H9 (cell line): ENCODE measurements at regions not wholly inside any gene's neighbourhood (a gene's known extent, or its start where the extent isn't known, plus 50 kb on each side); places are given as distances from the start of the nearest gene placed in this dataset.

ENCODE experiments used
- DNase-seq: peaks from one replicate; pipeline ENCODE4 v3.0.0-alpha.2; 2017
- H2AFZ ChIP-seq: one replicate; pipeline ENCODE4 v1.6.1; 2013; ENCODE audit warnings: mild to moderate bottlenecking, low read length, control low read depth, moderate library complexity
- H2AK5ac ChIP-seq: 2 replicates; pipeline ENCODE4 v1.6.1; 2013; ENCODE audit warnings: low read length, control low read depth, mixed read lengths; ENCODE audit not compliant: insufficient read length
- H2BK120ac ChIP-seq: one replicate; pipeline ENCODE4 v1.6.1; 2013; ENCODE audit warnings: low read depth, mild to moderate bottlenecking, low read length, control low read depth, inconsistent platforms; ENCODE audit not compliant: poor library complexity, severe bottlenecking
- H2BK12ac ChIP-seq: 2 replicates; pipeline ENCODE4 v1.6.1; 2013; ENCODE audit warnings: low read length, control low read depth, mixed read lengths, low read depth; ENCODE audit not compliant: insufficient read length
- H2BK15ac ChIP-seq: 2 replicates; pipeline ENCODE4 v1.6.1; 2013; ENCODE audit warnings: low read depth, low read length, control low read depth
- H2BK20ac ChIP-seq: one replicate; pipeline ENCODE4 v1.6.1; 2013; ENCODE audit warnings: low read depth, mild to moderate bottlenecking, low read length, control low read depth, inconsistent platforms; ENCODE audit not compliant: poor library complexity, severe bottlenecking
- H2BK5ac ChIP-seq: 2 replicates; pipeline ENCODE4 v1.6.1; 2013; ENCODE audit warnings: low read length, control low read depth, mixed read lengths; ENCODE audit not compliant: insufficient read length
- H3K14ac ChIP-seq: 2 replicates; pipeline ENCODE4 v1.6.1; 2013; ENCODE audit warnings: low read length, control low read depth; ENCODE audit not compliant: insufficient read depth
- H3K18ac ChIP-seq: 2 replicates; pipeline ENCODE4 v1.6.1; 2013; ENCODE audit warnings: low read depth, mild to moderate bottlenecking, mixed read lengths, low read length, control low read depth; ENCODE audit not compliant: insufficient read length
- H3K23ac ChIP-seq: 2 replicates; pipeline ENCODE4 v1.6.1; 2013; ENCODE audit warnings: low read length, control low read depth, mixed read lengths, low read depth; ENCODE audit not compliant: insufficient read length
- H3K23me2 ChIP-seq: 2 replicates; pipeline ENCODE4 v1.6.1; 2013; ENCODE audit warnings: low read depth, mild to moderate bottlenecking, mixed read lengths, low read length, control low read depth; ENCODE audit not compliant: insufficient read length, poor library complexity, severe bottlenecking
- H3K27ac ChIP-seq: 2 replicates; pipeline ENCODE4 v1.5.1; 2013; ENCODE audit warnings: low read length, control low read depth, mixed read lengths, low read depth; ENCODE audit not compliant: insufficient read length
- H3K27me3 ChIP-seq: 2 replicates; pipeline ENCODE4 v1.6.1; 2013; ENCODE audit warnings: low read length, control low read depth, inconsistent platforms; ENCODE audit not compliant: insufficient read depth
- H3K4ac ChIP-seq: 2 replicates; pipeline ENCODE4 v1.6.1; 2013; ENCODE audit warnings: low read depth, mild to moderate bottlenecking, control low read depth, inconsistent platforms, low read length, moderate library complexity
- H3K4me1 ChIP-seq: 2 replicates; pipeline ENCODE4 v1.6.1; 2013; ENCODE audit warnings: low read length, control low read depth, inconsistent platforms; ENCODE audit not compliant: insufficient read depth
- H3K4me2 ChIP-seq: 2 replicates; pipeline ENCODE4 v1.6.1; 2013; ENCODE audit warnings: low read length, control low read depth, mixed read lengths; ENCODE audit not compliant: insufficient read length, insufficient read depth
- H3K56ac ChIP-seq: 2 replicates; pipeline ENCODE4 v1.6.1; 2013; ENCODE audit warnings: low read depth, mild to moderate bottlenecking, mixed read lengths, low read length, control low read depth; ENCODE audit not compliant: insufficient read length
- H3K79me1 ChIP-seq: 2 replicates; pipeline ENCODE4 v1.6.1; 2013; ENCODE audit warnings: low read depth, mild to moderate bottlenecking, moderate library complexity, low read length, control low read depth, inconsistent platforms; ENCODE audit not compliant: insufficient read depth, poor library complexity, severe bottlenecking
- H3K79me2 ChIP-seq: 2 replicates; pipeline ENCODE4 v1.6.1; 2013; ENCODE audit warnings: low read length, control low read depth, inconsistent platforms; ENCODE audit not compliant: insufficient read depth
- H3K9ac ChIP-seq: 2 replicates; pipeline ENCODE4 v1.6.1; 2013; ENCODE audit warnings: low read length, control low read depth, mixed read lengths; ENCODE audit not compliant: insufficient read length; ENCODE audit errors: extremely low read depth
- H3K9me3 ChIP-seq: one replicate; pipeline ENCODE4 v1.6.1; 2013; ENCODE audit warnings: low read depth, low read length, inconsistent platforms; ENCODE audit not compliant: control insufficient read depth
- H3T11ph ChIP-seq: one replicate; pipeline ENCODE4 v1.6.1; 2013; ENCODE audit warnings: mild to moderate bottlenecking, low read length, control low read depth, inconsistent platforms
- H4K20me1 ChIP-seq: one replicate; pipeline ENCODE4 v1.6.1; 2013; ENCODE audit not compliant: control insufficient read depth, insufficient read length, insufficient read depth
- H4K5ac ChIP-seq: 2 replicates; pipeline ENCODE4 v1.6.1; 2013; ENCODE audit warnings: low read depth, mild to moderate bottlenecking, mixed read lengths, low read length, control low read depth; ENCODE audit not compliant: insufficient read length
- H4K8ac ChIP-seq: replicated peaks from 2 replicates; pipeline ENCODE4 v1.6.1; 2013; ENCODE audit warnings: low read length, control low read depth, mixed read lengths, low read depth; ENCODE audit not compliant: insufficient read length
- H4K91ac ChIP-seq: 2 replicates; pipeline ENCODE4 v1.6.1; 2013; ENCODE audit warnings: low read depth, mild to moderate bottlenecking, moderate library complexity, mixed read lengths, low read length, control low read depth; ENCODE audit not compliant: insufficient read length
- H3K27ac Mint-ChIP-seq, 3 experiments: 2 replicates in 2 of 3; 3 replicates in 1 of 3; pipeline ENCODE4 v1.8.0; 2020 to 2021; ENCODE audit warnings: mixed read lengths in 3 of 3, mild to moderate bottlenecking in 1 of 3, moderate library complexity in 1 of 3
- H3K27me3 Mint-ChIP-seq: 2 replicates; pipeline ENCODE4 v1.8.0; 2021; ENCODE audit warnings: low read depth, mild to moderate bottlenecking, moderate library complexity, mixed read lengths
- H3K36me3 Mint-ChIP-seq, 3 experiments: 2 replicates in 2 of 3; 3 replicates in 1 of 3; pipeline ENCODE4 v1.8.0; 2020 to 2021; ENCODE audit warnings: low read depth in 3 of 3, mixed read lengths in 3 of 3; ENCODE audit not compliant: insufficient read depth in 1 of 3
- H3K4me1 Mint-ChIP-seq, 2 experiments: 2 replicates each; pipeline ENCODE4 v1.8.0; 2020; ENCODE audit warnings: mixed read lengths in 2 of 2
- H3K4me3 Mint-ChIP-seq, 2 experiments: 2 replicates in 1 of 2; 3 replicates in 1 of 2; pipeline ENCODE4 v1.8.0; 2020 to 2021; ENCODE audit warnings: mild to moderate bottlenecking in 2 of 2, mixed read lengths in 2 of 2, moderate library complexity in 1 of 2
- H3K9me3 Mint-ChIP-seq, 2 experiments: 2 replicates in 1 of 2; 3 replicates in 1 of 2; pipeline ENCODE4 v1.8.0; 2020; ENCODE audit warnings: mild to moderate bottlenecking in 2 of 2, mixed read lengths in 2 of 2, moderate library complexity in 1 of 2
- CTCF ChIP-seq: fragments of 200-600 bp; sonication (generic); conservative IDR thresholded peaks from 3 replicates; pipeline ENCODE4 v1.8.0; 2021; ENCODE audit warnings: antibody characterized with exemption, mild to moderate bottlenecking

GRCh38 chr6:47427680-47428079 lies 49.9 kb upstream of the CD2AP start:
- Histone ChIP-seq H3K4me1 (no peaks in the 10 kb centered on the region; the same call in 1 of the 2 replicates), H3K4ac (no peak overlapping the region), H2BK20ac (no peak overlapping the region), H3K14ac (no peak overlapping the region), H3K27ac (no peak overlapping the region), H2AFZ (no peak overlapping the region), H2BK5ac (no peak overlapping the region), H2BK120ac (no peak overlapping the region), H2BK12ac (no peak overlapping the region), H3K23me2 (no peaks in the 10 kb centered on the region), H3T11ph (no peak overlapping the region), H2BK15ac (no peak overlapping the region), H4K91ac (no peak overlapping the region), H3K27me3 (no peaks in the 10 kb centered on the region), H3K79me1 (no peaks in the 10 kb centered on the region), H4K5ac (no peak overlapping the region), H4K8ac (no peak overlapping the region), H3K23ac (no peak overlapping the region), H3K18ac (no peak overlapping the region), H3K9ac (no peak overlapping the region), H3K79me2 (no peaks in the 10 kb centered on the region), H3K56ac (no peak overlapping the region), H2AK5ac (no peak overlapping the region), H3K9me3 (no peaks in the 10 kb centered on the region), H4K20me1 (no peaks in the 10 kb centered on the region), H3K4me2 (no peak overlapping the region)
- Mint-ChIP-seq H3K36me3 (peaks cover 12 to 31% (median 18%) of the 10 kb centered on the region in 3 experiments), H3K9me3 (peaks cover 29 to 33% of the 10 kb centered on the region in 2 experiments), H3K27me3 (no peaks in the 10 kb centered on the region), H3K27ac (no peak overlapping the region), H3K4me3 (no peak overlapping the region), H3K4me1 (peaks cover 13 to 21% of the 10 kb centered on the region in 2 experiments)
- TF ChIP-seq CTCF: no peak
- DNase-seq: no peak
